ENCODE measurements at regions not wholly inside any gene's neighbourhood (a gene's known extent, or its start where the extent isn't known, plus 50 kb on each side); places are given as distances from the start of the nearest gene placed in this dataset.

- H3K4me3 ChIP-seq (ENCODE audit: low read depth, low read length), result no peak overlapping the region
- CTCF ChIA-PET, result interaction anchor here (1.3 kb wide), 1 partner anchor 13 kb away, joined by 4 read pairs; no protein-coding TSS in a partner anchor
- no peaks in the 10 kb centered on the region; the same call in 1 of the 2 replicates for H3K9me3 ChIP-seq (ENCODE audit: control insufficient read depth, insufficient read depth, low read depth, low read length)
- POLR2A ChIA-PET, result no interaction called here
- no peaks in the 10 kb centered on the region for H3K4me1 ChIP-seq (ENCODE audit: control insufficient read depth, insufficient read depth, low read length)
- H3K36me3 ChIP-seq (ENCODE audit: control insufficient read depth in 2 of 2, insufficient read depth in 1 of 2, low read length in 2 of 2), result no peaks in the 10 kb centered on the region
- no peak overlapping the region for H3K27ac ChIP-seq (ENCODE audit: extremely low read depth, low read depth, low read length)
- no peak for TF ChIP-seq ZNF112 (tag by site-specific recombination; IDR thresholded peaks at IDR 0.05)
- TF ChIP-seq BCL11B (tag by site-specific recombination; IDR thresholded peaks at IDR 0.05; ENCODE audit: low read depth), result no peak
- no peak for TF ChIP-seq ZNF394 (tag by site-specific recombination; IDR thresholded peaks at IDR 0.05; ENCODE audit: borderline replicate concordance)
- no peak for TF ChIP-seq ZNF274 (IDR thresholded peaks at IDR 0.05; ENCODE audit: low read length)
- TF ChIP-seq ZNF274 (tag by site-specific recombination; IDR thresholded peaks at IDR 0.05; ENCODE audit: borderline replicate concordance), result no peak
- no peak for TF ChIP-seq ZNF335 (tag by site-specific recombination; conservative IDR thresholded peaks at IDR 0.05)
- TF ChIP-seq ZNF2 (tag by site-specific recombination; IDR thresholded peaks at IDR 0.05), result no peak
These were observed 60.2 kb upstream of the MSN start for GRCh38 chrX:65607070-65607742.

DNA sequence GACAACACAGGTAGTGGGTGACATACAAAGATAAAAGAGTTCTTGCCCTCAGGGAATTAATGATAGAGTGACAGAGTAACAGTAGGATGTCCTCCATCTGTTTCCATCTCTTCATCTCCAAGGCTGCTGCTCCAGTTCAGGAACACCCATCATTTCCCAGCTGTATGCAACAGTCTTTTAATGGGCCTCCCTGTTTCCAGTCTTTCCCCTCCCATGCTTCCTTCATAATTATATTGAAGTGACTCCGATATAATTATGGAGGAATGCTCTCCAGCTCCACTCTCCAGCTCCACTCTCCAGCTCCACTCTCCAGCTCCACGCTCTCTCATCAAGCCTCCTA, 65.3 kb upstream of the MSN start:
- no peak overlapping the region for H3K4me3 ChIP-seq (ENCODE audit: low read depth, low read length)
- POLR2A ChIA-PET, result no interaction called here
- H3K27ac ChIP-seq (ENCODE audit: extremely low read depth, low read depth, low read length), result no peak overlapping the region
- no peaks in the 10 kb centered on the region; the same call in none of the 2 replicates for H3K9me3 ChIP-seq (ENCODE audit: control insufficient read depth, insufficient read depth, low read depth, low read length)
- TF ChIP-seq HOXC10 (CRISPR knock-in tag; IDR thresholded peaks at IDR 0.05) (no peak), ZNF132 (tag by site-specific recombination; IDR thresholded peaks at IDR 0.05; ENCODE audit: borderline replicate concordance) (no peak), ZNF23 (tag by site-specific recombination; IDR thresholded peaks at IDR 0.05; ENCODE audit: borderline replicate concordance) (no peak), MEIS1 (CRISPR knock-in tag; IDR thresholded peaks at IDR 0.05; ENCODE audit: borderline replicate concordance) (no peak), ZNF658 (tag by site-specific recombination; IDR thresholded peaks at IDR 0.05) (no peak), PRDM2 (tag by site-specific recombination; IDR thresholded peaks at IDR 0.05; ENCODE audit: borderline replicate concordance) (no peak), ZNF133 (tag by site-specific recombination; IDR thresholded peaks at IDR 0.05) (no peak), ZNF48 (tag by site-specific recombination; IDR thresholded peaks at IDR 0.05) (no peak), ZNF175 (tag by site-specific recombination; IDR thresholded peaks at IDR 0.05) (no peak), ZNF473 (tag by site-specific recombination; IDR thresholded peaks at IDR 0.05) (no peak)
- TF ChIP-seq, protein P1, sequence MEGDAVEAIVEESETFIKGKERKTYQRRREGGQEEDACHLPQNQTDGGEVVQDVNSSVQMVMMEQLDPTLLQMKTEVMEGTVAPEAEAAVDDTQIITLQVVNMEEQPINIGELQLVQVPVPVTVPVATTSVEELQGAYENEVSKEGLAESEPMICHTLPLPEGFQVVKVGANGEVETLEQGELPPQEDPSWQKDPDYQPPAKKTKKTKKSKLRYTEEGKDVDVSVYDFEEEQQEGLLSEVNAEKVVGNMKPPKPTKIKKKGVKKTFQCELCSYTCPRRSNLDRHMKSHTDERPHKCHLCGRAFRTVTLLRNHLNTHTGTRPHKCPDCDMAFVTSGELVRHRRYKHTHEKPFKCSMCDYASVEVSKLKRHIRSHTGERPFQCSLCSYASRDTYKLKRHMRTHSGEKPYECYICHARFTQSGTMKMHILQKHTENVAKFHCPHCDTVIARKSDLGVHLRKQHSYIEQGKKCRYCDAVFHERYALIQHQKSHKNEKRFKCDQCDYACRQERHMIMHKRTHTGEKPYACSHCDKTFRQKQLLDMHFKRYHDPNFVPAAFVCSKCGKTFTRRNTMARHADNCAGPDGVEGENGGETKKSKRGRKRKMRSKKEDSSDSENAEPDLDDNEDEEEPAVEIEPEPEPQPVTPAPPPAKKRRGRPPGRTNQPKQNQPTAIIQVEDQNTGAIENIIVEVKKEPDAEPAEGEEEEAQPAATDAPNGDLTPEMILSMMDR (tag by site-specific recombination; IDR thresholded peaks at IDR 0.05), result no peak
- no peaks in the 10 kb centered on the region for H3K36me3 ChIP-seq (ENCODE audit: control insufficient read depth in 2 of 2, insufficient read depth in 1 of 2, low read length in 2 of 2)
- H3K4me1 ChIP-seq (ENCODE audit: control insufficient read depth, insufficient read depth, low read length), result no peaks in the 10 kb centered on the region
- CTCF ChIA-PET, result interaction anchor here (0.7 to 0.9 kb wide), 2 partner anchors 8 to 73 kb away, joined by 3 read pairs; no protein-coding TSS in a partner anchor
